ENCODE measurements at regions not wholly inside any gene's neighbourhood (a gene's known extent, or its start where the extent isn't known, plus 50 kb on each side); places are given as distances from the start of the nearest gene placed in this dataset.

GRCh38 chr3:88661433-88661824 is 446.0 kb upstream of the EPHA3 start:
- CTCF ChIA-PET, result no interaction called here
- no peaks in the 10 kb centered on the region for H3K9me3 ChIP-seq (ENCODE audit: control insufficient read depth, insufficient read depth, low read depth, low read length)

GRCh38 chr3:88668180-88668579 is 439.2 kb upstream of the EPHA3 start:
- H3K9me3 ChIP-seq (ENCODE audit: control insufficient read depth, insufficient read depth, low read depth, low read length), result no peaks in the 10 kb centered on the region
- no peaks in the 10 kb centered on the region for H3K4me1 ChIP-seq (ENCODE audit: control insufficient read depth, insufficient read depth, low read length)
- no TSS peak for BruUV-seq (replicated peaks)
- no peak overlapping the region for H3K4me3 ChIP-seq (ENCODE audit: low read depth in 2 of 2, low read length in 2 of 2)
- intact Hi-C loops (cut with micrococcal nuclease; ENCODE audit: unreplicated experiment) (no loop called here), in situ Hi-C loops (cut with HindIII; ENCODE audit: low pct_unique_long_range_greater_than_20kb, low sequenced_read_pairs) (no loop called here)
- ATAC-seq (no peak), DNase-seq (ENCODE audit: low read depth, low spot score) (no peak)
- H3K27me3 ChIP-seq (ENCODE audit: control insufficient read depth, insufficient read depth, low read length), result no peaks in the 10 kb centered on the region
- TF ChIP-seq REST (IDR thresholded peaks at IDR 0.05; ENCODE audit: insufficient read depth in 1 of 2, low read depth in 2 of 2, low read length in 1 of 2), result no peak
- no peak for TF ChIP-seq SIN3A (IDR thresholded peaks at IDR 0.05; ENCODE audit: borderline replicate concordance, insufficient read depth, low read depth, low read length)
- TF ChIP-seq TCF7L2 (IDR thresholded peaks at IDR 0.05; ENCODE audit: low read depth, low read length), result no peak
- no peak for TF ChIP-seq POLR2AphosphoS5 (IDR thresholded peaks at IDR 0.05; ENCODE audit: low read depth, low read length)
- no peak for TF ChIP-seq CTCF (IDR thresholded peaks at IDR 0.05)
- H3K27ac ChIP-seq (ENCODE audit: low read length), result no peak overlapping the region
- POLR2A ChIA-PET, result no interaction called here
- CTCF ChIA-PET, result no interaction called here
- no peaks in the 10 kb centered on the region for H3K36me3 ChIP-seq (ENCODE audit: control insufficient read depth, insufficient read depth, low read length)

More at GRCh38 chr3:88661433-88661824, 446.0 kb upstream of the EPHA3 start:
- Histone ChIP-seq H3K27me3 (ENCODE audit: control insufficient read depth, insufficient read depth, low read length) (no peaks in the 10 kb centered on the region), H3K27ac (ENCODE audit: low read length) (no peak overlapping the region), H3K4me1 (ENCODE audit: control insufficient read depth, insufficient read depth, low read length) (no peaks in the 10 kb centered on the region), H3K4me3 (ENCODE audit: low read depth in 2 of 2, low read length in 2 of 2) (no peak overlapping the region), H3K36me3 (ENCODE audit: control insufficient read depth, insufficient read depth, low read length) (no peaks in the 10 kb centered on the region)
- no TSS peak for BruUV-seq (replicated peaks)
- intact Hi-C loops (cut with micrococcal nuclease; ENCODE audit: unreplicated experiment), result no loop called here
- no peak for ATAC-seq
- POLR2A ChIA-PET, result no interaction called here
- in situ Hi-C loops (cut with HindIII; ENCODE audit: low pct_unique_long_range_greater_than_20kb, low sequenced_read_pairs), result no loop called here
- TF ChIP-seq CTCF (IDR thresholded peaks at IDR 0.05) (no peak), TCF7L2 (IDR thresholded peaks at IDR 0.05; ENCODE audit: low read depth, low read length) (no peak), POLR2AphosphoS5 (IDR thresholded peaks at IDR 0.05; ENCODE audit: low read depth, low read length) (no peak), SIN3A (IDR thresholded peaks at IDR 0.05; ENCODE audit: borderline replicate concordance, insufficient read depth, low read depth, low read length) (no peak), REST (IDR thresholded peaks at IDR 0.05; ENCODE audit: insufficient read depth in 1 of 2, low read depth in 2 of 2, low read length in 1 of 2) (no peak)
- DNase-seq (ENCODE audit: low read depth, low spot score), result no peak

Measured in Panc1 (cell line).